H1 (cell line): ENCODE measurements at regions not wholly inside any gene's neighbourhood (a gene's known extent, or its start where the extent isn't known, plus 50 kb on each side); places are given as distances from the start of the nearest gene placed in this dataset.

Experiments used
- CTCF ChIA-PET: fragments of 300-600 bp; sonication (Branson Sonifier 250); formaldehyde crosslinking; loops from one replicate; lab custom pipeline; 2021; ENCODE audit not compliant: partially characterized antibody; lab: Charles Lee
- POLR2A ChIA-PET: fragments of 300-600 bp; sonication (Branson Sonifier 250); formaldehyde crosslinking; loops from one replicate; lab custom pipeline; 2021; ENCODE audit warnings: inconsistent platforms; ENCODE audit not compliant: partially characterized antibody; lab: Charles Lee
- DNase-seq, 2 experiments: peaks; one replicate each; pipeline versions ENCODE4 v3.0.0 to v3.0.0-alpha.2; 2010 to 2022; ENCODE audit warnings: low spot score in 2 of 2, low read depth in 1 of 2, mixed read lengths in 1 of 2
- FAIRE-seq: peaks from 2 replicates; lab custom pipeline; 2011; peaks lifted over from hg19 to GRCh38; lab: Jason Lieb, UNC
- H2AFZ ChIP-seq: 2 replicates; pipeline ENCODE4 v1.8.1; 2012; ENCODE audit warnings: low read length, inconsistent platforms
- H2AK5ac ChIP-seq: 2 replicates; pipeline ENCODE4 v1.6.1; 2013; ENCODE audit warnings: low read depth, low read length
- H2BK120ac ChIP-seq: replicated peaks from 2 replicates; pipeline ENCODE3; 2013; ENCODE audit warnings: low read depth, low read length, inconsistent platforms
- H2BK12ac ChIP-seq: 2 replicates; pipeline ENCODE4 v1.6.1; 2013; ENCODE audit warnings: low read depth, low read length
- H2BK15ac ChIP-seq: 2 replicates; pipeline ENCODE4 v1.6.1; 2013; ENCODE audit warnings: low read length
- H2BK20ac ChIP-seq: 2 replicates; pipeline ENCODE4 v1.6.1; 2013; ENCODE audit warnings: low read length
- H2BK5ac ChIP-seq: 2 replicates; pipeline ENCODE4 v1.6.1; 2013; ENCODE audit warnings: low read depth, low read length
- H3K14ac ChIP-seq: 2 replicates; pipeline ENCODE4 v1.6.1; 2013; ENCODE audit warnings: inconsistent platforms; ENCODE audit not compliant: insufficient read length
- H3K18ac ChIP-seq: 2 replicates; pipeline ENCODE4 v1.6.1; 2013; ENCODE audit warnings: low read length; ENCODE audit errors: extremely low read depth
- H3K23ac ChIP-seq: 2 replicates; pipeline ENCODE4 v1.6.1; 2013; ENCODE audit warnings: inconsistent platforms; ENCODE audit not compliant: insufficient read length
- H3K23me2 ChIP-seq: 2 replicates; pipeline ENCODE4 v1.6.1; 2013; ENCODE audit warnings: low read depth, low read length
- H3K27ac ChIP-seq: 2 replicates; pipeline ENCODE4 v1.6.1; 2011; ENCODE audit warnings: low read depth, low read length, inconsistent platforms
- H3K27me3 ChIP-seq, 4 experiments: replicated peaks in 1 of 4; 1 replicate in 1 of 4; 2 replicates in 3 of 4; pipeline versions ENCODE4 v1.6.1 to v1.8.1; 2011 to 2013; ENCODE audit warnings: low read length in 3 of 4, mild to moderate bottlenecking in 3 of 4, inconsistent platforms in 2 of 4, mixed read lengths in 2 of 4, moderate library complexity in 1 of 4; ENCODE audit not compliant: control insufficient read depth in 3 of 4, insufficient read depth in 3 of 4; ENCODE audit errors: extremely low read depth in 1 of 4
- H3K36me3 ChIP-seq, 4 experiments: 2 replicates each; pipeline versions ENCODE4 v1.6.1 to v1.8.1; 2011 to 2013; ENCODE audit warnings: mild to moderate bottlenecking in 4 of 4, low read length in 3 of 4, moderate library complexity in 2 of 4, control low read depth in 1 of 4, inconsistent platforms in 1 of 4; ENCODE audit not compliant: insufficient read depth in 4 of 4, control insufficient read depth in 2 of 4
- H3K4ac ChIP-seq: replicated peaks from 2 replicates; pipeline ENCODE3; 2013; ENCODE audit warnings: low read length, low read depth, mixed read lengths, inconsistent platforms; ENCODE audit not compliant: insufficient read length
- H3K4me1 ChIP-seq, 4 experiments: replicated peaks in 1 of 4; 1 replicate in 1 of 4; 2 replicates in 3 of 4; pipeline versions ENCODE4 v1.6.1 to v1.8.1; 2011 to 2013; ENCODE audit warnings: low read length in 3 of 4, inconsistent platforms in 2 of 4, mixed read lengths in 1 of 4; ENCODE audit not compliant: insufficient read depth in 4 of 4, control insufficient read depth in 3 of 4
- H3K4me2 ChIP-seq, 2 experiments: 2 replicates each; pipeline versions ENCODE4 v1.6.1 to v1.8.1; 2011 to 2013; ENCODE audit warnings: low read depth in 2 of 2, low read length in 2 of 2, control low read depth in 1 of 2, inconsistent platforms in 1 of 2, mild to moderate bottlenecking in 1 of 2; ENCODE audit not compliant: insufficient read depth in 1 of 2
- H3K4me3 ChIP-seq, 4 experiments: fragments of 200-600, 300-600 bp in 1 of 4; sonication (generic), shearing (Covaris generic), sonication (Bioruptor Twin) in 1 of 4; 2 replicates each; pipeline versions ENCODE4 v1.5.1 to v1.8.1; 2011 to 2016; ENCODE audit warnings: low read length in 4 of 4, low read depth in 3 of 4, control low read depth in 2 of 4, inconsistent platforms in 2 of 4, mild to moderate bottlenecking in 2 of 4, mixed read lengths in 1 of 4, moderate library complexity in 1 of 4; ENCODE audit not compliant: insufficient read depth in 2 of 4; ENCODE audit errors: extremely low read depth in 1 of 4
- H3K56ac ChIP-seq: replicated peaks from 2 replicates; pipeline ENCODE3; 2013; ENCODE audit warnings: low read depth, mild to moderate bottlenecking, mixed read lengths, low read length, inconsistent platforms; ENCODE audit not compliant: insufficient read length
- H3K79me1 ChIP-seq: 2 replicates; pipeline ENCODE4 v1.6.1; 2013; ENCODE audit warnings: low read depth, low read length, control low read depth
- H3K79me2 ChIP-seq, 2 experiments: 2 replicates each; pipeline versions ENCODE4 v1.6.1 to v1.8.1; 2012 to 2013; ENCODE audit warnings: low read length in 2 of 2, mild to moderate bottlenecking in 2 of 2, inconsistent platforms in 1 of 2; ENCODE audit not compliant: insufficient read depth in 2 of 2, control insufficient read depth in 1 of 2
- H3K9ac ChIP-seq, 4 experiments: replicated peaks in 1 of 4; 1 replicate in 1 of 4; 2 replicates in 3 of 4; pipeline versions ENCODE4 v1.6.1 to v1.8.1; 2011 to 2013; ENCODE audit warnings: low read depth in 3 of 4, low read length in 3 of 4, control low read depth in 2 of 4, mild to moderate bottlenecking in 2 of 4, moderate library complexity in 2 of 4, inconsistent platforms in 1 of 4; ENCODE audit errors: extremely low read depth in 1 of 4
- H3K9me3 ChIP-seq, 2 experiments: 2 replicates each; pipeline versions ENCODE4 v1.6.1 to v1.8.1; 2012 to 2013; ENCODE audit warnings: mild to moderate bottlenecking in 2 of 2, moderate library complexity in 2 of 2, control low read depth in 1 of 2, inconsistent platforms in 1 of 2, low read depth in 1 of 2, low read length in 1 of 2, mixed read lengths in 1 of 2; ENCODE audit not compliant: insufficient read depth in 2 of 2
- H4K20me1 ChIP-seq, 2 experiments: replicated peaks in 1 of 2; 2 replicates each; pipeline versions ENCODE3 to v1.8.1; 2011 to 2013; ENCODE audit warnings: inconsistent platforms in 2 of 2, low read length in 2 of 2, mild to moderate bottlenecking in 1 of 2; ENCODE audit not compliant: insufficient read depth in 2 of 2, control insufficient read depth in 1 of 2
- H4K5ac ChIP-seq: 2 replicates; pipeline ENCODE4 v1.6.1; 2013; ENCODE audit warnings: low read length, low read depth, mixed read lengths, inconsistent platforms; ENCODE audit not compliant: insufficient read length
- H4K8ac ChIP-seq: 2 replicates; pipeline ENCODE4 v1.8.0; 2013; ENCODE audit warnings: mild to moderate bottlenecking, moderate library complexity, low read length, inconsistent platforms; ENCODE audit not compliant: insufficient read depth; ENCODE audit errors: extremely low read depth
- H4K91ac ChIP-seq: replicated peaks from 2 replicates; pipeline ENCODE3; 2013; ENCODE audit warnings: low read length, mixed read lengths, inconsistent platforms; ENCODE audit not compliant: insufficient read length
- ASH2L ChIP-seq: fragments of 200-600, 300-600 bp; sonication (generic); IDR thresholded peaks from one replicate; pipeline ENCODE4 v1.7.1; 2017; ENCODE audit warnings: low read length
- CEBPB ChIP-seq: IDR thresholded peaks from 2 replicates; pipeline ENCODE4 v1.6.1; 2012; ENCODE audit warnings: low read depth, low read length
- FOSL1 ChIP-seq: IDR thresholded peaks from 2 replicates; pipeline ENCODE4 v1.6.1; 2011; ENCODE audit warnings: mild to moderate bottlenecking, low read depth, low read length, moderate library complexity; ENCODE audit not compliant: insufficient read depth
- HDAC6 ChIP-seq: IDR thresholded peaks from one replicate; pipeline ENCODE4 v1.7.1; 2012; ENCODE audit warnings: low read depth, mild to moderate bottlenecking, inconsistent platforms, low read length, moderate library complexity
- JUND ChIP-seq: IDR thresholded peaks from 2 replicates; pipeline ENCODE4 v1.6.1; 2011; ENCODE audit warnings: mild to moderate bottlenecking, improper control_type of control experiment, low read length
- KDM1A ChIP-seq: fragments of 200-600, 300-600 bp; sonication (generic); IDR thresholded peaks from 2 replicates; pipeline ENCODE4 v1.7.1; 2016; ENCODE audit warnings: mild to moderate bottlenecking, low read length, borderline replicate concordance
- MAFK ChIP-seq: IDR thresholded peaks from 2 replicates; pipeline ENCODE4 v1.6.1; 2012; ENCODE audit warnings: low read depth, mild to moderate bottlenecking, improper control_type of control experiment, low read length
- SIX5 ChIP-seq: IDR thresholded peaks from 2 replicates; pipeline ENCODE4 v1.6.1; 2011; ENCODE audit warnings: mild to moderate bottlenecking, low read depth, low read length
- TAF1 ChIP-seq: IDR thresholded peaks from 2 replicates; pipeline ENCODE4 v1.6.1; 2011; ENCODE audit warnings: mild to moderate bottlenecking, low read depth, low read length
- TCF12 ChIP-seq: IDR thresholded peaks from 2 replicates; pipeline ENCODE4 v1.6.1; 2011; ENCODE audit warnings: low read depth, mild to moderate bottlenecking, low read length
- TEAD4 ChIP-seq: IDR thresholded peaks from 2 replicates; pipeline ENCODE4 v1.6.1; 2012; ENCODE audit warnings: low read depth, low read length, inconsistent platforms, mixed read lengths
- ZNF274 ChIP-seq: IDR thresholded peaks from 2 replicates; pipeline ENCODE4 v1.7.0; 2012; ENCODE audit warnings: low read length, borderline replicate concordance; ENCODE audit errors: extremely low read depth
- WGBS, 2 experiments: shearing (Covaris generic) in 1 of 2; methylation state at CpG; one replicate each; pipeline versions ENCODE4 v1.1.6 to v1.1.7; 2013 to 2015; ENCODE audit warnings: low lambda C conversion rate in 2 of 2, mixed read lengths in 2 of 2, inconsistent platforms in 1 of 2, low coverage in 1 of 2, missing lambda C conversion rate in 1 of 2; ENCODE audit not compliant: insufficient replicate concordance in 2 of 2, insufficient coverage in 1 of 2, insufficient read length in 1 of 2; ENCODE audit errors: extremely low coverage in 1 of 2, missing lambda C conversion rate in 1 of 2; 5-methylcytosine and 5-hydroxymethylcytosine counted together

GRCh38 chr15:91562698-91563097 lies 290.8 kb upstream of the SLCO3A1 start:
- ChIA-PET POLR2A (interaction anchor here (1.1 kb wide), 1 partner anchor 10 kb away, joined by 4 read pairs; no protein-coding TSS in a partner anchor), CTCF (interaction anchor here (0.9 kb wide), 1 partner anchor 41 kb away, joined by 3 read pairs; no protein-coding TSS in a partner anchor)
- no peaks in the 10 kb centered on the region; a peak in 1 of 7 replicates for H3K4me1 ChIP-seq
- H3K79me1 ChIP-seq, result no peaks in the 10 kb centered on the region
- H4K91ac ChIP-seq, result no peak overlapping the region
- H3K14ac ChIP-seq, result no peak overlapping the region
- H3K23me2 ChIP-seq, result no peaks in the 10 kb centered on the region
- H2AK5ac ChIP-seq, result no peak overlapping the region
- H2BK120ac ChIP-seq, result no peak overlapping the region
- H2BK12ac ChIP-seq, result no peak overlapping the region
- no peaks in the 10 kb centered on the region for H3K79me2 ChIP-seq
- H3K4me2 ChIP-seq, result no peak overlapping the region
- no peak overlapping the region for H3K18ac ChIP-seq
- H4K5ac ChIP-seq, result no peak overlapping the region
- no peak overlapping the region for H3K9ac ChIP-seq
- no peak overlapping the region for H2BK5ac ChIP-seq
- no peak for DNase-seq
- H3K27ac ChIP-seq, result no peak overlapping the region
- H3K23ac ChIP-seq, result no peak overlapping the region
- no peaks in the 10 kb centered on the region for H3K9me3 ChIP-seq
- no peak overlapping the region for H4K8ac ChIP-seq
- FAIRE-seq, result no peak
- peak overlapping the region; percentile 65; the same call in 1 of the 2 replicates for H2AFZ ChIP-seq
- H3K4me3 ChIP-seq, result no peak overlapping the region
- no peaks in the 10 kb centered on the region for H3K27me3 ChIP-seq
- H3K36me3 ChIP-seq, result no peaks in the 10 kb centered on the region
- H3K4ac ChIP-seq, result no peak overlapping the region
- H2BK20ac ChIP-seq, result no peak overlapping the region
- 92% methylated on average over 2 of the region's 2 CpGs; no CpG with 5 or more reads in 1 of the 2 experiments for WGBS, 2 experiments
- H2BK15ac ChIP-seq, result no peak overlapping the region
- H3K56ac ChIP-seq, result no peak overlapping the region
- no peaks in the 10 kb centered on the region for H4K20me1 ChIP-seq
- TF ChIP-seq JUND (no peak), TEAD4 (no peak), HDAC6 (no peak), SIX5 (no peak), FOSL1 (no peak), CEBPB (no peak), ZNF274 (no peak), MAFK (no peak), ASH2L (no peak), TAF1 (no peak), KDM1A (no peak), TCF12 (no peak)
